ENCODE measurements at regions not wholly inside any gene's neighbourhood (a gene's known extent, or its start where the extent isn't known, plus 50 kb on each side); places are given as distances from the start of the nearest gene placed in this dataset.

DNA sequence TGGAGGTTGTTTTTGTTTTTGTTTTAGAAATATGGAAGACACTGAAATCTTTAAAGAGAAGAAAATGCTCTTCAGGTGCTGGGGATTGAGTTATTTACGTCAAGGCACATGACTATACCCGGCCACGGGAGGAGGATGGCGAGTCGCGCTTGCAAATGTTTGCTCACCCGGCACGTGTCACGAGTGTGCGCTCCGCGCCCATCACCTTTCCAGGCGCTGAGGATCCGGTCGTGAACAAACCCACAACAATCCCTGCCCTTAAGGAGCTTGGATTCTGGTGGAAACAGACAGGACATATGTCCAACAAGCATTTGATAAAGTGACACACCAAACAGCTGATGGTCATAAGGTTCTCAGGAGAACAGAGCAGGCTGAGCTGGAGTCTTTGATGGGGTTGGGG, 715.5 kb downstream of the BRD1 start:
- DNase-seq: no peak

GRCh38 chr22:49111085-49111484, 716.6 kb downstream of the BRD1 start:
- no peak for DNase-seq

DNA sequence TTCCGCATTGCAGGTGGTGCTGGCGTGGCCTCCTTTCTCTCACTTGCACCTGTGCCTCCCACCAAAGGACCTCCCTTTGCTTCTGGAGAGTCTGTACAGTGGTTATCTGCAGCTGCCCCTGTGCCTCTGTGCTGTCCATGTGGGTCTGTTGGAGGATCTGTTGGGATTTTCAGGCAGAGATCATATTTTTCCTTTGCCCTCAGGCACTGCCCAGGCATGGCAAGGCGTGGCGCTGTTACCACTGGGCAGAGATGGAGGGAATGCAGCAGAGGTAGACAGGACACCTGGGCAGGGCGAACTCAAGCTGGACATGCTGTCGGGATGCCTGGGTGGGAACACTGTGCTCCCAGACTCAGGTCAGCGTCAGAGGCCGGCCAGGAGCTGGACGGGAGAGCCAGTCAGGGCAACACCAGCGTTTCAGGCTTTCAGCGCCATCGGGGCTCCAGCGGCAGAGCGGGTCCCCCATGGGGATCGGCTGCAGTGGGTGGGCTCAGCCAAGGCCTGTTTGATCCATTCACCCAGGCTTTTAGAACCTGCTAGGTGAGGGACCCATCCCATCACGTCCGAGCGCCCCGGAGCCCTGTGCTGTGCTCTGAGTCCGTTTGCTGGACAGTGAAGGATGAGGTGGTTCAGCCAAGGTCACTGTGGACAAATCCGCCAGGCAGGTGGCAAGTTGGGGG, 718.9 kb downstream of the BRD1 start:
- DNase-seq: no peak

DNA sequence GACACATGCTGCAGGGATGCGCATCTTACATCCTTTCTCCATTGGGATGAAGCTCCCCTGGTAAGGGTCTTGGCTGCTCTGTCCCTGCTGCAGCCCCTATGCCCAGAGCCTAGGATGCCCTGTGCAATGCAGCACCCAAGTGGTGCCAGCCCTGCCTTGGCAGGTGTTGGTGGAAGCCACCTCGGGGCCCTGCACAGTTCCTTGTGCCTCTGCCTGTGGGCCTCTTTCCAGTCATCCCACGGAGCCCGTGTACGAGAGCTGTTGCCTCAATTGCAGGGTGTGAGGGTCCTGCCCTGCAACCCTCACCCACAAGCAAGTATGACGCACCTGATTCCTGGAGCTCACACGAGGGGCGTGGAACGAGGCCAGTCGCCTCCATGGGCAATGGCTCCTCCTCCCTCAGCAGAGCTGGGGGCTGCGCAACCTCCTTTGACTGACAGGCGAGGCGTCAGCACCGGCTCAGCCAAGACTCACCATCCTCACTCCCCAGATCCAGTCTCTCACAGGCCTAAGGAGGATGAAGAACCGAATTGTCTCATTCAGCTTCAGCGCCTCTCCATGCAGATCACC, 719.6 kb downstream of the BRD1 start:
- DNase-seq: no peak

DNA sequence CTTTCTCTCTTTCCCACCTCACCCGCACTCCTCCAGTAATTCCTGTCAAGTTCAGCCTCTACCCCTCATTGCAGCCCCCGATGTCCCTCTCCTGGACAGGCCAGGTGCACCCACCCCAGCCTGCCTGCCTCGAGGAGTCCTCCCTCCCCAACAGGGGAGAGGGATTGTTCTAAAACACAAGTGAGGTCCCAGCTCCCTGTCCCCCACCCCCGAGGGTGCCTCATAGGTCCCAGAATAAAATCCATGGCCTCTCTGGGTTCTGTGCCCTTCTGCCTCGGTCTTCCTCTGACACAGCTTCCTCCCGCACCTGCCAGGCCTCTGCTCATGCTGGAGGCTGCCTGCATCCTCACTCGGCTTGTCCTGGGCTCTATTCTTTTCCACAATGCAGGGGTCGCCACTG, 720.1 kb downstream of the BRD1 start:
- DNase-seq: no peak

- DNase-seq: no peak
Observed at GRCh38 chr22:49106842-49107152, 720.9 kb downstream of the BRD1 start.

- no peak for DNase-seq
Observed at GRCh38 chr22:49106096-49106841, 721.4 kb downstream of the BRD1 start.

DNA sequence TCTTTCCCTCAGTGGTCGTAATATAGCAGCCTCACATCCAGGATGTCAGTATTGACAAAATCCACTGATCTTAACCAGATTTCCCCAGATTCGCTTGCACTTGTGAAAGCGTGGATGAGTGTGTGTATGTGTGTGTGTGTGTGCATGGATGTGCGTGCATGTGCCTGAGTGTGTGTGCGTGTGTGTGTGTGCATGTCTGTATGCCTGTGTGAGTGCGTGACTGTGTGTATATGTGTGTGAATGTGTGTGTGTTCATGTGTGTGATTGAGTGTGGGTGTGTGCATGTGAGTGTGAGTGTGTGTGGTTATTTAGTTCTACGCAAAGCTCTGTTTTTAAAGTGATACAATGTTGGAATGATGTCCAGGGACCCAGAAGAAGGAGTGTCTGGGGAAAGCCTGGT, 723.2 kb downstream of the BRD1 start:
- no peak for DNase-seq

- no peak for DNase-seq
Observed at GRCh38 chr22:49103314-49104059, 724.2 kb downstream of the BRD1 start.

GRCh38 chr22:49102367-49102766, 725.3 kb downstream of the BRD1 start:
- no peak for DNase-seq

DNA sequence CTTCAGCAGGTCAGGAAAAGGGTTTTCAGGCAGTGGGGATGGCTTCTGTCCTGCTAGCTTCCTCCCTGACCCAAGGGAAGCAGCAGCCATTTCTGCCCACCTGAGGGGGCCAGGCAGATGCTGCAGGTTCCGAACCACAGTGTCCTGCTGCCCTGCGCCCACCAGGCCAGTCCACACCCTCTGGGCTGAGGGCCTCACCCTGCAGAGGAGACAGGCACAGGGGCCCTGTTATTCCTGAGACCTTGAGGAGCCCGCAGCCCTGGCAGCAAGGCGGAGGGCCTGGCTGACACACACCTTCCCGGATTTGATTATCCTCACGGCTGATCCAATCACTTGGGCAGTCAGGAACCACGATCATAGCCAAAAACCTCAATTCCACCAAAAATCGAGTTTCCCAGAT, 725.8 kb downstream of the BRD1 start:
- no peak for DNase-seq

- no peak for DNase-seq
Observed at GRCh38 chr22:49101225-49101624, 726.4 kb downstream of the BRD1 start.

GRCh38 chr22:49100773-49101172, 726.9 kb downstream of the BRD1 start:
- DNase-seq: no peak

DNA sequence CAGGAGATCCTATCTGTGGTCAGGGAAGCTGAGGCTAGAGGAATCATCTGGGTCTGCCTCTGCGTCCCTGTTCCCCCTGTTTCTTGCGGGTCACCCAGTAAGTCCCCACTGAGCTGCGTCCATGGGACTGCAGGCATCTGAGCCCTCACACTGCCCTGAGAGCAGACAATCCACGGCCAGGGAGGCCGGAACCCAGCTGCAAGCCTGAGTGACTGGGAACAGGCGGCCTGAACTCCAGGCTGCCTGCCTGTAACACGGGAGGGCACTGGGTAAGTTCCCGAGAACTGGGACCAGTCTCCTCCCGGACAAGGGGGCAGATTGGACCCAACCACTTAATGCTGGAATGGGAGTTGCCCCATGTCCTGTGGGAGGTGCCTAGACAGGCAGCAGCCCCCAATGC, 727.4 kb downstream of the BRD1 start:
- no peak for DNase-seq

GRCh38 chr22:49099496-49100124, 728.1 kb downstream of the BRD1 start:
- DNase-seq: no peak

DNA sequence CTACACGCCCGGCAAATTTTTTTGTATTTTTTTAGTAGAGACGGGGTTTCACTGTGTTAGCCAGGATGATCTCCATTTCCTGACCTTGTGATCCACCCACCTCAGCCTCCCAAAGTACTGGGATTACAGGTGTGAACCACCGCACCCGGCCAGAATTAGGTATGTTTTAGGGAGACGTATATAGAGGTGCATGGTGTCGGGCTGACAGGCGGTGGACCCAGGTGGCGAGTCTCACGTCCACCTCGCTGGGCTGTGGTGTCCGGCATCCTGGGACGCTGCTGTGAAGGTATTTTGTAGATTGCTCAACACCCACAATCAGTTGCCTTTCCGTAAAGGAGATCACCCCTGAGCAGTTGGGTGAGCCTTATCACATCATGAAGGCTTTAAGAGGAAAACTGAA, 728.6 kb downstream of the BRD1 start:
- no peak for DNase-seq

DNA sequence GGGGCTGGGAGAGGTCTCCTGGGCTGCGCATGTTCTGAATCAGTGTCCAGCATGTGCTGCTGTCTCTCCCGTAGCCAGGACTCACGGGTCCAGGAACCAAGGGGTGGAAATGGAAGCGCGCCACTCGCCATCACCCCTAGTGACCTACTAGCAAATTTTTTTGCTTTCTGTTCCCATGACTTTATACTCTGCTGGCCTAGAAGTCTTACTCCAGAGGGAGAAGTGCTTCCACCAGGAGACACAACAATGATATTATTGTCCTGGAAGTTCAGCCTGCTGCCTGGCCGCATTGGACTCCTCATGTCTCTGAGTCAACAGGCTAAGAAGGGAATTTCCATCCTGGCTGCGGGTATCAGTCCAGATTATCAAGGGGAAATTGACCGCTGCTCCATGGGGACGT, 729.7 kb downstream of the BRD1 start:
- no peak for DNase-seq

DNA sequence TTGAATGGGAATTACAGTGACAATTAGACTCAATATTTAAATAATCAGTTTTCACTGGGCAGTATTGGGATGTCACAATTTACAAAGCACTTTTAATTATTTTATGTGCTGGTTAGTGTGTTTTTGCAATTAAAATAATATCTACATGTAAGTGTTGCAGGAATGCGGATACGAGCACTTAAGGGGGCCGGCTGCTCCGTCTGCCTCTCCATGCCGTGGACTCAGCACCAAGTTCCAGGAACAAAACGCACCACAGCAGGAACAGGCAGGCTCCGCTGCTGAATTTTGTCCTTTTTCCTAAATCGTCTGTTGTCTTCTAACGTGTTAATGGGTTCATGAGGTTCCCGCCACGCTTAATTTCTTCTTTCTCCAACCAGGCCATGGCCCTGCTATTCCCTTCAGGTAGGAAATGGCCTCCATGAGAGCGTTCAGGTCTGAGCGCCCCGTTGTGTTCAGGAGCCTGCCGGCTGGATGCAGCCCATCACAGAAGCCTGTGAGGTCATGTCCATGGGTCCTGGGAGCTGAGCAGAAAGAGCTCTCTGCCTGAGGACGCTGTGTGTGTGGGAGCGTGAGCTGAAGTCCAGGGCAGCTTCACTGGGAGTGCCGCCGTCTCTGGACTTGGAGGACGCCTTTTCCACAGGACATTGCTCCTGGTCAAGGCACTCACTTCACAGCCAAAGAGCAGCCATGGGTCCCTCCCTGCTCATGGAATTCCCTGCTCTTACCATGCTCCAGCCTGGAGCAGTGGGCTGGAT, 730.3 kb downstream of the BRD1 start:
- no peak for DNase-seq

DNA sequence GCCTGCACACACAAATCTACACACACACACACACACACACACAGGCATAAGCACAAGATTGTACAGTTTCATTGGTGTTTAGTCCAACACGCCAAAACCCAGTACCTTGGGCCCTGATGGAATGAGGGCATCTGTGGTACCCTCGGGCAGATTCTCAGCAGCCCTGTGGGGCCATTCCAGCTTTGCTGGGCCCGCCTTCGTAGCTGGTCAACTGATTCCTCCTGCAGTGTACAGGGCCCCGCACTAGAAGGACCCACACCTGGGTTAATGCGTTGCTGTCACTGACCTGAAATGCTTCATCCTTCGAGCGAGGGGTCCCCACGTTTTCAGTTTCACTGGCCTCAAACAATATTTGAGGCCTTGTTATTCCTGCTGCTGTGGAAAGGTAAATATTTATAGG, 731.2 kb downstream of the BRD1 start:
- DNase-seq: no peak

DNA sequence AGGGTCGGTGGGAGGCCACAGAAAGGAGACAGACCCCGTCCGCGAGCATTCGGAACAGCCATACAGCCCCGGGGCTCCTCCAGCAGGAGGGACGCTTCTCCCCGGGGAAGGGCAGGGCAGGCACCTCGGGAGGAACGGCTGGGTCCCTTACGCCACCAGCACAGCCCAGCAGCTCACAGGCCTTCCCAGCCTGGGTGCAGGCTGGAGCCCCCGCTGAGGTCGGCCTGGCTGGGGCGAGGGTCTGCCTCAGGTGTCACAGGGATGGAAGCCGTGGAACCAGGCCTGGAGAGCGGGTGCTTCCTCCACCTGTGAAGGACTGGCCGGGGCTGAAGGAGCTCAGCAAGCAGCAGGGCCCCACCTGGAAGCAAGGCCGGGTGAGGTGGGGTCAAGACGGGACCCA, 732.3 kb downstream of the BRD1 start:
- DNase-seq: no peak

DNA sequence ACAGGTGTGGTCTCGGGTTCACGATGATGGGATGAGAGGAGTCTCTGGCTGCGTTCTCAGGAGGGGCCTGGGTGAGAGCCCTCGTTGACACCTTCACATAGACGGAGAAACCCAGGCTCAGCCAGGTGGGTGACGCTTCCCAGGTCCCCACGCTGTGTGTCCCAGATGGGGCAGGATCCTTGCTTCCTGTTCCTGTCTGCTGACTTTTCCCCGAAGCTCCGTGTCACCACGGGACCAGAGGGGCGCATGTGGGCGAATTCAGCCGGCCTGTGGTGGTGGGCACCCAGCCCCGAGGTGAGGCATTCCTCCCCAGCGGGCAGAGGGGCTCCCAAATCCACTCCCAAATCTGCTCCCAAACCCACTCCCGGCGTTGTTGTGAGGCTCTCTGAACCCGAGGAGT, 732.8 kb downstream of the BRD1 start:
- no peak for DNase-seq

GRCh38 chr22:49094151-49094550, 733.5 kb downstream of the BRD1 start:
- no peak for DNase-seq
